ENCODE measurements at regions not wholly inside any gene's neighbourhood (a gene's known extent, or its start where the extent isn't known, plus 50 kb on each side); places are given as distances from the start of the nearest gene placed in this dataset.

DNA sequence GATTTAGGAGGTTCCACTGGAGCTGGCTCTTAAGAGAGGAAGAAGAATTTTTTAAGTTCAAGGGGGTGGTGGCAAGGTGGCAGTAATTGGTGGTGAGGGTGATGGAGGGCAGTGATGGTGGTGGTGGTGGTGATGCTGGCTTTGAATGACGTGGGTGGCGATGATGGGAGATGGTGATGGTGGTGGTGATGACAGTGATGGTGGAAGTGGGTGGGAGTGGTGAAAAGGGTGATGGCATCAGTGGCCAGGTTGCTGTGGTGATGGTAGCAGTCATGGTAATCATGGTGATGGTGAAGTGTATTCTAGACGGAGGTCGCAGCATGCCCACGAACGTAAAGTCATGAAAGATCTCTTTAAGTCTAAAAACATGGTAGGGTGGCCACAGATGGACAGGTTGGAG is 197.3 kb downstream of the PTEN start:
- DNase-seq (ENCODE audit: low spot score) = no peak
- Histone ChIP-seq H3K9me3 (ENCODE audit: low read depth, low read length, poor library complexity, severe bottlenecking) (no peaks in the 10 kb centered on the region), H3K36me3 (ENCODE audit: insufficient read depth, low read length, poor library complexity, severe bottlenecking) (no peaks in the 10 kb centered on the region), H3K27me3 (replicated peaks; ENCODE audit: insufficient read depth, low read depth, low read length, poor library complexity) (no peaks in the 10 kb centered on the region), H3K4me3 (ENCODE audit: low read depth, low read length, poor library complexity, severe bottlenecking) (no peak overlapping the region), H3K4me1 (ENCODE audit: insufficient read depth, low read length, poor library complexity, severe bottlenecking) (no peaks in the 10 kb centered on the region), H3K27ac (ENCODE audit: low read depth, low read length, poor library complexity, severe bottlenecking) (no peak overlapping the region)
- intact Hi-C loops (cut with micrococcal nuclease; ENCODE audit: unreplicated experiment) = no loop called here
- POLR2A ChIA-PET (ENCODE audit: low non-redundant PET) = no interaction called here
- no peak for TF ChIP-seq EZH2 (IDR thresholded peaks at IDR 0.05; ENCODE audit: borderline replicate concordance, low read depth, low read length, poor library complexity, severe bottlenecking)
- no TSS peak for BruUV-seq (replicated peaks)
- CTCF ChIA-PET = no interaction called here

DNA sequence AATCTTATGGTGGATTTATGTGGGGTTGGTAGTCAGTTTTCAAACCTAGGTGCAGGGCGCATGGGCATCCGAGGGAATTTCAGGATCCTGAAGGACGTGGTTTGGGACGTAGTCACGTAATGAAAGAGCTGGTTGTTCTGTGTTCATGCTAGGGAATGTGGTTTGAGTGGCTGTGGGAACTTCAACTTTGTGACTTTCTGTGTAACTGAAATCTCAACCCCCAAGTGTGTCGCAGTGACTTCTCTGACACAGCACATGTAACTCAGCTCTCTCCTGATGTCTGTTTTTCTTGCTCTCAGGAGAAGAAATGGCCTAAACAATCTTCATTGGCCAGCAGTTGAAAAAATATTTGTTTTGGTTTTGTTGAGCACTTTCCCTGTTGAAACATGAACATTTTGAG is 199.0 kb downstream of the PTEN start:
- no peak overlapping the region for H3K4me3 ChIP-seq (ENCODE audit: low read depth, low read length, poor library complexity, severe bottlenecking)
- no peaks in the 10 kb centered on the region for H3K27me3 ChIP-seq (replicated peaks; ENCODE audit: insufficient read depth, low read depth, low read length, poor library complexity)
- BruUV-seq (replicated peaks) = no TSS peak
- intact Hi-C loops (cut with micrococcal nuclease; ENCODE audit: unreplicated experiment) = no loop called here
- no peaks in the 10 kb centered on the region for H3K36me3 ChIP-seq (ENCODE audit: insufficient read depth, low read length, poor library complexity, severe bottlenecking)
- no peaks in the 10 kb centered on the region for H3K4me1 ChIP-seq (ENCODE audit: insufficient read depth, low read length, poor library complexity, severe bottlenecking)
- no peak overlapping the region for H3K27ac ChIP-seq (ENCODE audit: low read depth, low read length, poor library complexity, severe bottlenecking)
- H3K9me3 ChIP-seq (ENCODE audit: low read depth, low read length, poor library complexity, severe bottlenecking) = no peaks in the 10 kb centered on the region
- ChIA-PET CTCF (no interaction called here), POLR2A (ENCODE audit: low non-redundant PET) (no interaction called here)
- TF ChIP-seq EZH2 (IDR thresholded peaks at IDR 0.05; ENCODE audit: borderline replicate concordance, low read depth, low read length, poor library complexity, severe bottlenecking) = no peak
- TF ChIP-seq, protein P1, sequence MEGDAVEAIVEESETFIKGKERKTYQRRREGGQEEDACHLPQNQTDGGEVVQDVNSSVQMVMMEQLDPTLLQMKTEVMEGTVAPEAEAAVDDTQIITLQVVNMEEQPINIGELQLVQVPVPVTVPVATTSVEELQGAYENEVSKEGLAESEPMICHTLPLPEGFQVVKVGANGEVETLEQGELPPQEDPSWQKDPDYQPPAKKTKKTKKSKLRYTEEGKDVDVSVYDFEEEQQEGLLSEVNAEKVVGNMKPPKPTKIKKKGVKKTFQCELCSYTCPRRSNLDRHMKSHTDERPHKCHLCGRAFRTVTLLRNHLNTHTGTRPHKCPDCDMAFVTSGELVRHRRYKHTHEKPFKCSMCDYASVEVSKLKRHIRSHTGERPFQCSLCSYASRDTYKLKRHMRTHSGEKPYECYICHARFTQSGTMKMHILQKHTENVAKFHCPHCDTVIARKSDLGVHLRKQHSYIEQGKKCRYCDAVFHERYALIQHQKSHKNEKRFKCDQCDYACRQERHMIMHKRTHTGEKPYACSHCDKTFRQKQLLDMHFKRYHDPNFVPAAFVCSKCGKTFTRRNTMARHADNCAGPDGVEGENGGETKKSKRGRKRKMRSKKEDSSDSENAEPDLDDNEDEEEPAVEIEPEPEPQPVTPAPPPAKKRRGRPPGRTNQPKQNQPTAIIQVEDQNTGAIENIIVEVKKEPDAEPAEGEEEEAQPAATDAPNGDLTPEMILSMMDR (conservative IDR thresholded peaks at IDR 0.05; ENCODE audit: low read depth, low read length) = no peak
- no peak for DNase-seq (ENCODE audit: low spot score)

DNA sequence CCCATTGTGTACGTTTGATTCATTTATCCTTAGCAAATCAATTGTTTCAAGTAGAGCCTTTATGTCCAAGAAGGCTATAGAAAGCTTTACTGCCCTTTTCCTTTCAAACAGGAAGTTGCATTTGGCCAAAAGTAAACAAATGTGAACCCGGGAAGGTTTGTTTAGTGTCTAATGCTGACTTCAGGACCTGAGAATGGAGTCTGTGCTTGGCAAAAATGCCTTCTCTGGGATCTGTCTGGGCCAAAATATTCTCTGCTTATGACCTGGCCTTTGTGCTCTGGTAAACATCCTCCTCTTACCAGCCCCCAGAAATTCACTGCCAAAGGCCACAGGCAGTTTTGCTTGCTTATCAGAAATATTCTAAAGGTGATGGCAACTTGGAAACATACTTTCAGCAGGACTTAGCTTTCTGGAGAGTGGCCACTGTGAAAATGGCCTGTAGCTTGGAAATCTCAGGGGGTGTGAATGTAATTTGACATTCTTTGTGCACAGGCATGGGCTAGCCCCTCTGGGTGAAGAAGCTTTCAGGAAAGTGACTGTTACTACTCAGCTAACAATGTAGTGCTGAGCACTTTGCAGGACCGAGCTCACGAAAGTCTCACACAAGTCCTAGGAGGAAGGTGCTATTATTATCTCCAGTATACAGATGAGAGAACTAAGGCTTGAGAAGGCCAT is 199.5 kb downstream of the PTEN start:
- no peaks in the 10 kb centered on the region for H3K27me3 ChIP-seq (replicated peaks; ENCODE audit: insufficient read depth, low read depth, low read length, poor library complexity)
- TF ChIP-seq, protein P1 (conservative IDR thresholded peaks at IDR 0.05; ENCODE audit: low read depth, low read length) = no peak
- TF ChIP-seq EZH2 (IDR thresholded peaks at IDR 0.05; ENCODE audit: borderline replicate concordance, low read depth, low read length, poor library complexity, severe bottlenecking) = no peak
- POLR2A ChIA-PET (ENCODE audit: low non-redundant PET) = no interaction called here
- no peaks in the 10 kb centered on the region for H3K9me3 ChIP-seq (ENCODE audit: low read depth, low read length, poor library complexity, severe bottlenecking)
- intact Hi-C loops (cut with micrococcal nuclease; ENCODE audit: unreplicated experiment) = no loop called here
- H3K27ac ChIP-seq (ENCODE audit: low read depth, low read length, poor library complexity, severe bottlenecking) = no peak overlapping the region
- no peaks in the 10 kb centered on the region for H3K4me1 ChIP-seq (ENCODE audit: insufficient read depth, low read length, poor library complexity, severe bottlenecking)
- no peak for DNase-seq (ENCODE audit: low spot score)
- CTCF ChIA-PET = no interaction called here
- BruUV-seq (replicated peaks) = no TSS peak
- H3K36me3 ChIP-seq (ENCODE audit: insufficient read depth, low read length, poor library complexity, severe bottlenecking) = no peaks in the 10 kb centered on the region
- H3K4me3 ChIP-seq (ENCODE audit: low read depth, low read length, poor library complexity, severe bottlenecking) = no peak overlapping the region

Data from A673 (cell line).